ENCODE measurements at regions not wholly inside any gene's neighbourhood (a gene's known extent, or its start where the extent isn't known, plus 50 kb on each side); places are given as distances from the start of the nearest gene placed in this dataset.

- no peak for DNase-seq (ENCODE audit: low spot score)
Observed at GRCh38 chr15:100783760-100784492, 95.7 kb upstream of the ALDH1A3 start.

GRCh38 chr15:100784493-100785180, 95.0 kb upstream of the ALDH1A3 start:
- DNase-seq (ENCODE audit: low spot score), result peak; percentile 1

- DNase-seq (ENCODE audit: low spot score), result peak; percentile 12
Observed at GRCh38 chr15:100785181-100786138, 94.2 kb upstream of the ALDH1A3 start.

- no peak for DNase-seq (ENCODE audit: low spot score)
Observed at GRCh38 chr15:100786139-100786531, 93.5 kb upstream of the ALDH1A3 start.

GRCh38 chr15:100786901-100787566, 92.6 kb upstream of the ALDH1A3 start:
- peak; percentile 8 for DNase-seq (ENCODE audit: low spot score)

GRCh38 chr15:100787567-100788417, 91.8 kb upstream of the ALDH1A3 start:
- DNase-seq (ENCODE audit: low spot score), result peak; percentile 25

- DNase-seq (ENCODE audit: low spot score), result peak; percentile 3
Observed at GRCh38 chr15:100788418-100789105, 91.1 kb upstream of the ALDH1A3 start.

- no peak for DNase-seq (ENCODE audit: low spot score)
Observed at GRCh38 chr15:100790786-100791265, 88.8 kb upstream of the ALDH1A3 start.

- DNase-seq (ENCODE audit: low spot score), result no peak
Observed at GRCh38 chr15:100794008-100794407, 85.6 kb upstream of the ALDH1A3 start.

GRCh38 chr15:100801256-100801900, 78.3 kb upstream of the ALDH1A3 start:
- DNase-seq (ENCODE audit: low spot score), result no peak

- no peak for DNase-seq (ENCODE audit: low spot score)
Observed at GRCh38 chr15:100802421-100803170, 77.0 kb upstream of the ALDH1A3 start.

- DNase-seq (ENCODE audit: low spot score), result no peak
Observed at GRCh38 chr15:100803171-100803440, 76.5 kb upstream of the ALDH1A3 start.

GRCh38 chr15:100806157-100806556, 73.5 kb upstream of the ALDH1A3 start:
- DNase-seq (ENCODE audit: low spot score), result no peak

- DNase-seq (ENCODE audit: low spot score), result no peak
Observed at GRCh38 chr15:100807028-100807427, 72.6 kb upstream of the ALDH1A3 start.

- no peak for DNase-seq (ENCODE audit: low spot score)
Observed at GRCh38 chr15:100808691-100809090, 70.9 kb upstream of the ALDH1A3 start.

GRCh38 chr15:100809151-100809550, 70.5 kb upstream of the ALDH1A3 start:
- no peak for DNase-seq (ENCODE audit: low spot score)

- DNase-seq (ENCODE audit: low spot score), result no peak
Observed at GRCh38 chr15:100809587-100809986, 70.0 kb upstream of the ALDH1A3 start.

- no peak for DNase-seq (ENCODE audit: low spot score)
Observed at GRCh38 chr15:100810229-100810628, 69.4 kb upstream of the ALDH1A3 start.

- no peak for DNase-seq (ENCODE audit: low spot score)
Observed at GRCh38 chr15:100810831-100811230, 68.8 kb upstream of the ALDH1A3 start.
